ENCODE measurements at regions not wholly inside any gene's neighbourhood (a gene's known extent, or its start where the extent isn't known, plus 50 kb on each side); places are given as distances from the start of the nearest gene placed in this dataset.
"Not testable (repeated sequence)": the region's sequence is repeated elsewhere in the genome, so short reads cannot be mapped to it uniquely, and the experiment has no call there.

DNA sequence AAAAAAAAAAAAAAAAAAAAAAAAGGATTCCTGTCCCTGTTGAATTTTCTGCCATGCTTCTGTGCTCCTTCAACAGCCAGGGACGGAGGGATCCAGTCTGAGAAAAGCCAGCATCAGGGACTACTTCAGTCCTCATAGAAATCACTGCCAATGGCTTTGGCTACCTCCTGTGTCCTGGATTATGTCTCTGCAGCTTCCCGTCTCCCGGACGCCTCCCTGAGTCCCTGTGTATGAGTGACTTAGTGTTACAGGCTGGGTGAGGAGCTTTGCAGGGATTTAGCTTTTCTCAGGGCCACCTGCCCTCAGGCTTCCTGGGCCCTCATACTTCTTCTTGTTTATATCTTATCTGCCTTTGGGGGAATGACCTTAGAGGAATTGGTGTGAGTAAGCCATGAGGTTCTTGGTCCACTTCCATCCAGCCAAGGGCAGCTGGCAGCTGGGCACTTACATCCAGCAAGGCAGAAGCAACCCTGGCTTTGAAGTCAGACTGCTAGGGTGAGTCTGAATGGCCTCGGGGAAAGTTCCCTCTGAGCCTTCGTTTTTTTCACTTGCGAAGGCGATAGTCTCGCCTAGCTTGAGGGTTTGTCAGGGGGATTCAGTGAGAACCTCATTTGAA is 83.6 kb upstream of the CRYM start:
- not testable (repeated sequence) for DNase-seq

DNA sequence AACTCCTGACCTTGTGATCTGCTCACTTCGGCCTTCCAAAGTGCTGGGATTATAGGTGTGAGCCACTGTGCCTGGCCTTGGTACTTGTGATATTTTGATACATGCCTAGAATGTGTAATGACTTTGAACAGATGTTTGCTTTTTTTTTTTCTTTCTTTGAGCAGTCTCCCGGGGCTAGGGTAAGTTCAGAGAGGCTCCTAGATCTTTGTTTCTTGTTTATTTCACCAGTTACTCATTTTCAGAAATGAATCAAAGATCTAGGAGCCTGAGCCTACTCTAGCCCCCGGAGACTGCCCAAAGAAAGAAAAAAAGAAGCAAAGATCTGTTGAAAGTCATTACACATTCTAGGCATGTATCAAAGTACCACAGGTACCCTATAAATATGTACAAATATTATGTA is 83.0 kb upstream of the CRYM start:
- not testable (repeated sequence) for DNase-seq

DNA sequence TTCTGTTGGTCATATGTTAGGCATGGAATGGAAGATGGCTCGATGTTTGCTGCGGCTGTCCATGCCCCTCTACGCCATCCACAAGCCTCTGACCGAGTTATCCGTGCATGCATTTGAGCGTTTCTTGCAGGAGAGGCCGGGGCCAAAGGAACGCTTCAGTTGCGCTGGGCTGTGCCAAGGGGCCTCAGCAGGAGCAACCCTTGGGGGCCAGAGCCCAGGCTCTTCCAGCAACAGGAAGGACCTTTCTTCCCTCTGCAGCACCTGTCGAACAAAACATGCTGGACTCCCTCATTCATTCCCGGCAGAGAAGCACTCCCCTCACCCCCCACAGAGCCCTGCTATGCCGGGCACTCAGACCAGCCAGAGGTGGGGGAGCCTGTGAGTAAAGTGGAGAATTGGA is 81.4 kb upstream of the CRYM start:
- DNase-seq: not testable (repeated sequence)

DNA sequence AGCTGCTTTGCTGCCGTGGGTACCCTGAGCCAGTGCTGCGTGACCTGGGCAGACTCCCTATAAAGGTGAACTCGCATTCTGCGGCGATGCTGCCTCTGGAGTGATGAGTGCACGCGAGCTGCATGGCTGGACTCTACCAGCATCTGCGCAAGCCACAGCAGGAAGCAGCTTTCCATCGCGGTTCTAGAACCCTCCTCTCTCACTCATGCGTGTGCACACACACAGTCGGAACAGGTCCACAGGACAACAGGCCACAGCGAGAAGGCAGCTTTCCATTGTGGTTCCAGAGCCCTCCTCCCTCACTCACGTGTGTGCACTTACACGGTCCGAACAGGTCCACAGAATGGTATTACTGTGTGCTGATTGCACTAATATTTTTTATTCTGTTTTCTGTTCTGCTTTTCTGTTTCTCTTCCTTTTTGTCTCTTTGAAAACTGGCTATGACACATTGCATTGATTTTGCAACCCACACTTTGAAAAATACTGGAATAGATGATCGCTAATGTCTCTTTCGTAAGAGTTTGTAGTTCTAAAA is 80.2 kb upstream of the CRYM start:
- not testable (repeated sequence) for DNase-seq

DNA sequence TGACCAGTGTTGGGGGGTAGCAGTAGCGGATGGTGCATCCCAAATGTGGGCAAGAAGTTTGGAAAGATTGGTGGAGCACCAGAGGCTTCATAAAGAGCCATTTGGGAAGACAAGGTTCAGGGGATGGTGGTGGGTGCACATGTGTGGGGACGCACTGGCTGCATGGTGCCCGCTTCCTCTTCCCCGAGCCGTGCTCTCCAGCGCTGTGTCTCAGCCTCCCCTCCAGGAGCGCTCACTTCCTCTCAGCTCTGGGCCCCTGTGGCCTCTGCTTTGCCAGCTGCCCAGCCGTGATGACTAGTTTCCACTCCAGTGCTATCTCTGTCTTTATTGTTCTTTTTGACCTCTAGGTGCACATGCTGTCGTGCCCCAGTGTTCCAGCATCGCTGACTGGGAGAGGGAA is 78.2 kb upstream of the CRYM start:
- not testable (repeated sequence) for DNase-seq

DNA sequence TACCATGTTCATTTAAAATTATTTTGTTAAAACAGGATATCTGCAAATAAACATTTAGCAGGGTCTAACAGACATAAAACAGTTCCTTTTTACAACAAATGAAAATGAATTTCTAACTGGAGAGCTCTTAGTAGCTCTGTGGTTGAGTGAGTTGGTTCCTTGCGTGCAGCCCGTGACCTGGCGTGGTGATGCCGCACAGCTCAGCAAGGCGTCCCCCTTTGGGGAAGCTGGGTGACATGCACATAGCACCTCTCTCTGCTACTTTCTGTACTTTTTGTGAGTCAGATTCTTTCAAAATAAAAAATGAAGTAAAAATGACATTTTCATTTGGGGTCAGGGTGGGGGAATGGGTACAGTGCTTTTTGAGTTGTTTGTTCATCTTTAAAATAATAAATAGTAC is 73.3 kb upstream of the CRYM start:
- not testable (repeated sequence) for DNase-seq

DNA sequence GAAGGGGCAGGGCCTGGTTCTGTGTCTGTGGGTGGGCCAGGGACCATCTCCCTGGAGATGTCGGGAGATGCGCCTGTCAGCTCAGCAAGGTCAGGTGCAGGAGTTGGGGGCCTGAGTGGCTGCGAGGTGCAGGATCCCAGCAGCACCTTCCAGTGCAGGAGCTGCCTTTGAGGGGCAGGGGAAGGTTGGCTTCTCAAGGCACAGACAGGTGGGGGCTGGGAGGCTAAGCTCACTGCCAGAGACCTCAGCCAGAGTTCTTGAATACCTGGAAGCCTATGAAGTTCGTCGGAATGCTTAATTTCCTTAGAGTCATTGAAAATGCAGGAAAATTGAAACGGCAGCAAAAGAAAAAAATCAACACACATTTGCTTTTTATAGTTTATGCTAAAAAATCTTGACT is 72.8 kb upstream of the CRYM start:
- DNase-seq: not testable (repeated sequence)

DNA sequence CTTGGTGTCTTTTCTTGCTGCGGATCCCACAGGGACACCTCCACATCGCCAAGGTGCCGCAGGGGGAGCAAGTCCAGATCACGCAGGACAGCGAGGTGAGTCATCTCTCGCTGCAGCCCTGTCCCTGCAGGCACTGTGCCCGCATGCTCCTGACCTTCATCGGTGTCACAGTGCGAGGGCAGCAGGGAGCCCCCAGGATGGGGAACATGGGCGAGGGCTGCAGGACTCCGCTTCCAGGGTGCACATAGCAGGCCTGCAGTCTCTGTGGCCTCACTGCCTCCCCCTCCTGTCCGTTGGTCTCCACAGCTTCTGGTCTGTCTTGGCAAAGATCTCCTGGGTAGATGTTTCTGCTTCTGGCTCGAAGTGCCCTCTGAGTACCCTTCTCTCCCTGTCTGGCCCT is 71.2 kb upstream of the CRYM start:
- DNase-seq: not testable (repeated sequence)

DNA sequence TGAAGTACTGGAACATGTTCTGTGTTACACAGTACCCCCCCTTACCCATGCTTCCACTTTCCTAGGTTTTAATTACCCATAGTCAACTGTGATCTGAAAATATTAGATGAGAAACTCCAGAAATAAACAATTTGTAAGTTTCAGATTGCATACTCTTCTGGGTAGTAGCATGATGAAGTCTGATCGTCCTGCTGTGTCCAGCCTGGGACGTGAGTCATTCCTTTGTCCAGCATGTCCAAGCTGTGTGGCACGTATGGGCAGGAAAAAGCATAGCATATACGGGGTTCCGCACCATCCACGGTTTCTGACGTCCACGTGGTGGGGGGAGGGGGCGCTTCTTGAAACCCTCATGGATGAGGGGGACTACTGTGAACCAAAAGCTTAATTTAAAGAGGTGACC is 70.7 kb upstream of the CRYM start:
- DNase-seq: not testable (repeated sequence)

DNA sequence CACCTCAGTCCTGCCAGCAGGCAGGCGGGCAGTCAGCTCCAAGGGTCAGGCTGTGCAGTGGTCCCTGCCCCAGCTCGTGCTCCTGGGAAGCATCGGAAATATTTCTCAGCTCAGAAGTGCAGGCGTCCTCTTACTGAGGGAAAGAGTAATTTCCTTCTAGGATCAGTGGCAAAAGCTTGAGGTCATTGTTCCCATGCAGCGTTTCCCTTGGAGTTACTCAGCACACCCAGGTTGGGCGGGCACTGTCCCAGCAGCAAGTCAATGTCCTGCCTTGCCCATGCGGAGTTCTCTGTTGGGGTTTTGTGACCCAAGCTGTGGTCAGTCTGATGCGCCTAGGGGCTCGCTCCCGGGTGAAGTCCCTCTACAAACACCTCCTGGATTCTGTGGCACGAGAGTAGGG is 69.4 kb upstream of the CRYM start:
- not testable (repeated sequence) for DNase-seq

DNA sequence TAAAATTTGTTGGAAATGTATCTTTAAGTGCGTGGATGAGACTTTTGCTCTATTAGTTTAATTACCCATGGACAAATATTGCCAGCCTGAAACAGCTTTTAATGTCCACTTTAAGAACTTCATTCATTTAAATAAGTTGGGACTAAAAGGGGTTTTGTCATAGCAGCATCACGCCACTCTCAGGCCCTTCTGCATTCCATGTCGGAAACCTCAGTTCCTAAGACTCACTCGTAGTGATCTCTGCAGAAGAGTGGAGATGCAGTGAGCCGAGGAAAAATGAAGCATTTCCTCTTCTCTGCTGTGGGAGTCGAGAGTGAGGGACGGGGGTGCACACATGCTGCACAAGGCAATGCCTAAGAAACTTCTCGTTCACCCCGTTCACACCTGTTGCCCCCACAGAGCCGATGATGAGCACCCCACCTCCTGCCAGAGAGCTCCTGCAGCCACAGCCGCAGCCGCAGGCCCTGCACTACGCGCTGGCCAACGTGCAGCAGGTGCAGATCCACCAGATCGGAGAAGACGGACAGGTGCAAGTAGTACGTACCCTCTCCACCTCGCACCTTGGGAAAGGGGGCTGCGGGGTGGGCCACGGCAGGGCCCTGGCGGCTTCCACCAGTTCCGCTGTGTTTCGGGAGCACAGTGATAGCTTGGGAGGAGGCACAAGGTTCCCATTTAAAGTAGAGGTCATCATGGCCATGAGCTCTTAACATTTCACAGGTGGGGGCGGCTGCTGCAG is 68.8 kb upstream of the CRYM start:
- not testable (repeated sequence) for DNase-seq

DNA sequence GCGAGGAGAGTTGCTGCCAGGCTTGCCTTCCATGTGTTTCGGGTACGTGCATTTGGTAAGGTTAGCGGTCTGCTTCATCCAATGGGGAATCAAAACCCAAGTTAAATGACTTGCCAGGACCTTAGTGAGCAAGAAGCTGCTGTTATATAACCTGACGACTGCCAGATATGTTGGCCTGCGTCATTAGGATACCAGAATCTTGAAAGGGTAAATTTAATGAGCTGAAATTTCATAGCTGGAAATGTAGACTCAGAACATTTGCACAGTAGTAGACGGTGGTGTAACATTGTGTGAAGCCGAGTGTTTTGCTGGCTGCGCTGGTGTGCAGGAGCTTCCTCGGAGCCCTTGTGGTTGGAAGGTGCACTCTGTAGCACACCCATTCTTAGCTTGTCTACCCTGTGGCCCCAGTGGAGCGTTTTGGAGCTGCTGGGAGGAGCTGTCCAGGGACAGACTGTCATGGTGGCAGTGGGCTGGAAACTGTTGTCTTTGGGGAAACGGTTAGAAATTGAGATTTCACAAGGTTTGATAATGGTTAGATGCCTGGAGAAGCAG is 66.3 kb upstream of the CRYM start:
- not testable (repeated sequence) for DNase-seq

DNA sequence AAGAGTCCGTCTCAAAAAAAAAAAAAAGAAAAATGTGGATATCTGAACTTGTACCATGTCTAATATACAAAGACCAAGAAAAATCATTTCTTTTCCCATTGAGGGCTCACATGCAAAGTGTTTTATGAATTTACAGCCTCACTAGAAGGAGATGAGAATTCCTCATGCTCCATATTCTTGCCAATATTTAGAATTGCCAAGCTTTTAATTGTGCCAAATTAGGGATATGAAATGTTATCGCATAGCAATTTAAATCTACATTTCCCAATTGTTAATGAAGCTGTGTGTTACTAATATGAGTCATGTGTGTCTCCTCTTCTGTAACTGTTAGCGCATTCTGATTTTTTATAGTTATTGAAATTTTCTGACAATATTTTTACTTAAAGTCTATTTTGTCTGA is 63.0 kb upstream of the CRYM start:
- DNase-seq: no peak

DNA sequence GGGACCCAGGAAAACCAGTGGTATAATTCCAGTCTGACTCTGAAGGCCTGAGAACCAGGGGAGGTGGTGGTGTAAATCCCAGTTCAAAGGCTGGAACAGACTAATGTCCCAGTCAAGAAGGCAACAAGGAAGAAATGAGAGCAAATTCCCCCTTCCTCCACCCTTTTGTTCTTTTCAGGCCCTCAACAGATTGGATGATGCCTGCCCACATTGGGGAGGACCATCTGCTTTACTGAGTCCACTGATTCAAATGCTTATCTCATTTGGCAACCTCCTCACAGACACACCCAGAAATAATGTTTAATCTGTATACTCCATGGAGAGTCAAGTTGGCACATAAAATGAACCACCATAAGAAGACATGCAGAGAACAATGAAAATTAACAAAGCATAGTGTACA is 61.9 kb upstream of the CRYM start:
- DNase-seq: no peak

DNA sequence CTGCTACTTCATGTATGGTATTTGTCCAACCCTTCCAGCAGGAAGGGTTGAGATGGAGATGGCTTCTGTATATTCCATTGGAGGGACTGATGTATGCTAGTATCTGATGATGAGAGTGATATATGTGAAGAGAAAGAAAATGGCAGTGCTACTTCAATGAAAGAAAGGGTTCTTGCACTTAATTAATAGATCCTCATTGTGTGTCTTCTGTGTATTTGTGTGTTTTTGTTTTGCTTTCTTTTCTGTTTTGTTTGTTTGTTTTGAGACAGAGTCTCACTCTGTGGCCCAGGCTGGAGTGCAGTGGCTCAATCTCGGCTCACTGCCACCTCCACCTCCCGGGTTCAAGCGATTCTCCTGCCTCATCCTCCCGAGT is 61.2 kb upstream of the CRYM start:
- no peak for DNase-seq

DNA sequence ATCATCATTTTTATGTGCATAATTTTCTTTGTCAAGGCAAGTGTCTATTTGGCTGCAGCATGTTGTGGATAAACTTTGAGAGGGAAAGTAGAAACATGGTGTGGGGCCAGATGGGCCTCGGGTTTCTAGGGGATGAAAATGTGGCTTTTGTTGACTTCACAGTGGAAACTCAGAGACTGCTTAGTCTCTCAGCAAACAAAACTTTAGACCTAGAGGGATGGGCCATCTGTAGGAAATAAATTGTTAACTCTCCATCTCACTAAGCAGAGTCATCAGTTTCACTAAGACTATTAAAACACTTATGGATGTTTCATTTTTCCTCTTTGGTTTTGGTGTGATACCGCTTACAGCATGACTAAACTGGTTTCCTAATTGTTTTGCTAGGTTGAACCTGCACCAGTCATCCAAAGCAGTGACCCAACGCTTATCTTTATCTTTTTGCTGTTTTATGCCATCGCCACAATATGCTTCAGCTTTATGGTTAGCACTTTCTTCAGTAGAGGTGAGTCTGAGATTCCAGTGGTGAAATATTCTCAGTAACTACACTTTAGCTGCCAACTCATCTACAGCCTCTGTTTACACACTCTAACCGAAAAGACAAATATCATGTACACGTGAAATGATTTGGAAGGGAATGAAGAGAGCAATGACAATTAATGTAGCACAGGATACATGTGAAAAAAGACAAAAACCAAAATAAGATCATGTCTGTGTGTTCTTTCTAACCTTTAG is 60.6 kb upstream of the CRYM start:
- no peak for DNase-seq

DNA sequence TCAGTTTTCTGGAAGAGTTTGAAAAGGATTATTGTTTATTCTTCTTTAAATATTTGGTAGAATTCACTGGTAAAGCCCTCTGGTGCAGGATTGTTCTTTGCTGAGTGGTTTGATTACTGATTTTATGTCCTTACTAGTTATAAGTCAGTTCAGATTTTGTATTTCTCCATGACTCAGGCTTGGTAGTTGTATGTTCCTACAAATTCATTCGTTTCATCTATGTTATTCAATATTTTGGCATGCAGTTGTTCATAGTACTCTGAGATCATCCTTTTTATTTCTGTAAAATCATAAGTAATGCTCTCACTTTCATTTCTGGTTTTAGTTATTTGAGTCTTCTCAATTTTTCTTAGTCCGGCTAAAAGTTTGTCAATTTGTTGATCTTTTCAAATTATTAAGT is 58.1 kb upstream of the CRYM start:
- no peak for DNase-seq

DNA sequence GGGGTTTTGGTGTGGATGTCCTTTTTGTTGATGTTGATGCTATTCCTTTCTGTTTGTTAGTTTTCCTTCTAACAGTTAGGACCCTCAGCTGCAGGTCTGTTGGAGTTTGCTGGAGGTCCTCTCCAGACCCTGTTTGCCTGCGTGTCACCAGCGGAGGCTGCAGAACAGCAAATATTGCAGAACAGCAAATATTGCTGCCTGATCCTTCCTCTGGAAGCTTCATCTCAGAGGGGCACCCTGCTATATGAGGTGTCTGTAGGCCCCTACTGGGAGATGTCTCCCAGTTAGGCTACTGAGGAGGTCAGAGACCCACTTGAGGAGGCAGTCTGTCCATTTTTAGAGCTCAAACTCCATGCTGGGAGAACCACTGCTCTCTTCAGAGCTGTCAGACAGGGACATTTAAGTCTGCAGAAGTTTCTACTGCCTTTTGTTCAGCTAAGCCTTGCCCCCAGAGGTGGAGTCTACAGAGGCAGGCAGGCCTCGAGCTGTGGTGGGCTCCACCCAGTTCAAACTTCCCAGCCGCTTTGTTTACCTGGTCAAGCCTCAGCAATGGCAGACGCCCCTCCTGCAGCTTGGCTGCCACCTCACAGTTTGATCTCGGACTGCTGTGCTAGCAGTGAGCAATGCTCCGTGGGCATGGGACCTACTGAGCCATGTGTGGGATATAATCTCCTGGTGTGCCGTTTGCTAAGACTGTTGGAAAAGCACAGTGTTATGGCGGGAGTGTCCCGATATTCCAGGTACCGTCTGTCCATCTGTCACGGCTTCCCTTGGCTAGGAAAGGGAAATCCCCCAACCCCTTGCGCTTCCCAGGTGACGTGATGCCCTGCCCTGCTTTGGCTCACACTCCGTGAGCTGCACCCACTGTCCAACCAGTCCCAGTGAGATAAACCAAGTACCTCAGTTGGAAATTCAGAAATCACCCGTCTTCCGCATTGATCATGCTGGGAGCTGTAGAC is 56.4 kb upstream of the CRYM start:
- DNase-seq: not testable (repeated sequence)

DNA sequence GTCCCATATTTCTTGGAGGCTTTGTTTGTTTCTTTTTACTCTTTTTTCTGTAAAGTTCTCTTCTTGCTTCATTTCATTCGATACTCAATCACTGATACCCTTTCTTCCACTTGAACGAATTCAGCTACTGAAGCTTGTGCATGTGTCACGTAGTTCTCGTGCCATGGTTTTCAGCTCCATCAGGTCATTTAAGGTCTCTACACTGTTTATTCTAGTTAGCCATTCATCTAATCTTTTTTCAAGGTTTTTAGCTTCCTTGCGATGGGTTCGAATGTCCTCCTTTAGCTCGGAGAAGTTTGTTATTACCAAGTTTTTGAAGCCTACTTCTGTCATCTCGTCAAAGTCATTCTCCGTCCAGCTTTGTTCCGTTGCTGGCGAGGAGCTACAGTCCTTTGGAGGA is 55.6 kb upstream of the CRYM start:
- not testable (repeated sequence) for DNase-seq

All from kidney glomerular epithelial cell (primary cell).